Right lobe of liver (tissue), 4 donors: ENCODE measurements at regions not wholly inside any gene's neighbourhood (a gene's known extent, or its start where the extent isn't known, plus 50 kb on each side); places are given as distances from the start of the nearest gene placed in this dataset.

Experiments used
- CTCF ChIP-seq, 4 donors: fragments of 200-600 bp in 3 of 4; fragments of 450-650 bp in 1 of 4; IDR thresholded peaks; one replicate each; pipeline versions ENCODE4 v1.5.1 to v1.8.0; 2016 to 2022; ENCODE audit warnings: antibody characterized with exemption in 4 of 4, mild to moderate bottlenecking in 2 of 4
- POLR2A ChIP-seq: fragments of 450-650 bp; IDR thresholded peaks from one replicate; pipeline ENCODE4 v1.6.1; 2017; ENCODE audit warnings: antibody characterized with exemption, mild to moderate bottlenecking
- donor health status: DM: no; HTN: no; CAD: no.
- donor health status: DM: no; HTN: no; CAD: no.
- donor health status: DM: no; HTN: yes; CAD: no.

- TF ChIP-seq POLR2A (no peak), CTCF (IDR thresholded peaks at IDR 0.05) (no peak)
Observed at GRCh38 chr16:66298006-66298405, 68.5 kb upstream of the CDH5 start.
